GM13977 (cell line): ENCODE measurements at regions not wholly inside any gene's neighbourhood (a gene's known extent, or its start where the extent isn't known, plus 50 kb on each side); places are given as distances from the start of the nearest gene placed in this dataset.

ENCODE experiments used
- DNase-seq: peaks from one replicate; pipeline ENCODE4 v3.0.0; 2012; ENCODE audit warnings: low spot score
- CTCF ChIP-seq: IDR thresholded peaks from 2 replicates; pipeline ENCODE4 v1.5.1; 2012; ENCODE audit warnings: mild to moderate bottlenecking, control low read depth; ENCODE audit not compliant: insufficient read depth; ENCODE audit errors: extremely low read depth, missing control alignments
- in situ Hi-C: fragments of 300-500 bp; cut with MboI; formaldehyde crosslinking; loops from one replicate; pipeline ENCODE4 v1.12.0; 2022; ENCODE audit warnings: low sequenced_read_pairs, low pct_unique_long_range_greater_than_20kb, mixed read lengths, inconsistent platforms; ENCODE audit not compliant: unreplicated experiment

GRCh38 chr3:89966877-89967665, 859.6 kb downstream of the EPHA3 start:
- DNase-seq, result no peak
- no peak for TF ChIP-seq CTCF
- in situ Hi-C loops, result no loop called here

GRCh38 chr3:89971329-89971728, 863.9 kb downstream of the EPHA3 start:
- in situ Hi-C loops, result no loop called here
- DNase-seq, result no peak
- no peak for TF ChIP-seq CTCF

- TF ChIP-seq CTCF, result no peak
- in situ Hi-C loops, result no loop called here
- DNase-seq, result no peak
These were observed 865.7 kb downstream of the EPHA3 start for GRCh38 chr3:89973156-89973555.

GRCh38 chr3:89974903-89975519, 867.6 kb downstream of the EPHA3 start:
- no peak for DNase-seq
- no peak for TF ChIP-seq CTCF
- in situ Hi-C loops, result no loop called here

GRCh38 chr3:89983449-89983848, 876.0 kb downstream of the EPHA3 start:
- in situ Hi-C loops, result no loop called here
- DNase-seq, result no peak
- no peak for TF ChIP-seq CTCF

- no peak for DNase-seq
- in situ Hi-C loops, result no loop called here
- TF ChIP-seq CTCF, result no peak
These were observed 897.9 kb downstream of the EPHA3 start for GRCh38 chr3:90005281-90005847.
